ENCODE measurements at regions not wholly inside any gene's neighbourhood (a gene's known extent, or its start where the extent isn't known, plus 50 kb on each side); places are given as distances from the start of the nearest gene placed in this dataset.

GRCh38 chr3:20490996-20491395 is 305.0 kb upstream of the SGO1 start:
- Histone ChIP-seq H3K9me3 (ENCODE audit: low read length) (no peaks in the 10 kb centered on the region), H3K4me2 (ENCODE audit: low read length) (no peak overlapping the region), H3K79me2 (replicated peaks; ENCODE audit: insufficient read depth, low read length) (no peaks in the 10 kb centered on the region), H3F3A (ENCODE audit: insufficient read depth, low read length, poor library complexity, severe bottlenecking) (no peaks in the 10 kb centered on the region), H2AFZ (ENCODE audit: low read depth, low read length) (no peak overlapping the region), H3K27me3 (ENCODE audit: insufficient read depth, low read depth, low read length) (no peaks in the 10 kb centered on the region), H3K4me3 (ENCODE audit: low read length) (no peak overlapping the region), H3K9ac (ENCODE audit: low read length) (no peak overlapping the region), H3K36me3 (ENCODE audit: insufficient read depth, low read length) (no peaks in the 10 kb centered on the region), H3K9me2 (ENCODE audit: insufficient read depth, low read length) (no peaks in the 10 kb centered on the region), H4K20me1 (ENCODE audit: insufficient read depth) (no peaks in the 10 kb centered on the region), H3K27ac (ENCODE audit: low read length) (no peak overlapping the region)
- no peak for TF ChIP-seq REST (IDR thresholded peaks at IDR 0.05; ENCODE audit: borderline replicate concordance)
- TF ChIP-seq TAF1 (IDR thresholded peaks at IDR 0.05; ENCODE audit: low read depth) = no peak
- no peak for TF ChIP-seq RAD21 (conservative IDR thresholded peaks at IDR 0.05)
- no peak for TF ChIP-seq POLR2AphosphoS5 (IDR thresholded peaks at IDR 0.05)
- no peak for TF ChIP-seq EP300 (conservative IDR thresholded peaks at IDR 0.05; ENCODE audit: poor library complexity, severe bottlenecking)
- TF ChIP-seq CTCF (IDR thresholded peaks at IDR 0.05; ENCODE audit: poor library complexity, severe bottlenecking) = no peak
- no peak for TF ChIP-seq SMC3 (conservative IDR thresholded peaks at IDR 0.05; ENCODE audit: poor library complexity)
- no peak for TF ChIP-seq EZH2 (IDR thresholded peaks at IDR 0.05; ENCODE audit: borderline replicate concordance, insufficient read depth, low read length, poor library complexity, severe bottlenecking)
- no peak for TF ChIP-seq MXI1 (conservative IDR thresholded peaks at IDR 0.05; ENCODE audit: poor library complexity, severe bottlenecking)

- Histone ChIP-seq H3K9me2 (ENCODE audit: insufficient read depth, low read length) (no peaks in the 10 kb centered on the region), H3K4me2 (ENCODE audit: low read length) (no peak overlapping the region), H2AFZ (ENCODE audit: low read depth, low read length) (no peak overlapping the region), H3K9ac (ENCODE audit: low read length) (no peak overlapping the region), H3K27me3 (ENCODE audit: insufficient read depth, low read depth, low read length) (no peaks in the 10 kb centered on the region), H3K27ac (ENCODE audit: low read length) (no peak overlapping the region), H3K9me3 (ENCODE audit: low read length) (no peaks in the 10 kb centered on the region), H3F3A (ENCODE audit: insufficient read depth, low read length, poor library complexity, severe bottlenecking) (no peaks in the 10 kb centered on the region), H3K36me3 (ENCODE audit: insufficient read depth, low read length) (no peaks in the 10 kb centered on the region), H3K79me2 (replicated peaks; ENCODE audit: insufficient read depth, low read length) (no peaks in the 10 kb centered on the region), H3K4me3 (ENCODE audit: low read length) (no peak overlapping the region), H4K20me1 (ENCODE audit: insufficient read depth) (no peaks in the 10 kb centered on the region)
- no peak for TF ChIP-seq CTCF (IDR thresholded peaks at IDR 0.05; ENCODE audit: poor library complexity, severe bottlenecking)
- no peak for TF ChIP-seq REST (IDR thresholded peaks at IDR 0.05; ENCODE audit: borderline replicate concordance)
- TF ChIP-seq TAF1 (IDR thresholded peaks at IDR 0.05; ENCODE audit: low read depth) = no peak
- no peak for TF ChIP-seq MXI1 (conservative IDR thresholded peaks at IDR 0.05; ENCODE audit: poor library complexity, severe bottlenecking)
- no peak for TF ChIP-seq SMC3 (conservative IDR thresholded peaks at IDR 0.05; ENCODE audit: poor library complexity)
- TF ChIP-seq POLR2AphosphoS5 (IDR thresholded peaks at IDR 0.05) = no peak
- TF ChIP-seq EP300 (conservative IDR thresholded peaks at IDR 0.05; ENCODE audit: poor library complexity, severe bottlenecking) = no peak
- no peak for TF ChIP-seq RAD21 (conservative IDR thresholded peaks at IDR 0.05)
- no peak for TF ChIP-seq EZH2 (IDR thresholded peaks at IDR 0.05; ENCODE audit: borderline replicate concordance, insufficient read depth, low read length, poor library complexity, severe bottlenecking)
Observed at GRCh38 chr3:20488151-20488550, 302.1 kb upstream of the SGO1 start.

Data from neural cell (in vitro differentiated cells).